CD14-positive monocyte (primary cell): ENCODE measurements at regions not wholly inside any gene's neighbourhood (a gene's known extent, or its start where the extent isn't known, plus 50 kb on each side); places are given as distances from the start of the nearest gene placed in this dataset.

Source experiments
- DNase-seq, 3 donors: peaks; one replicate each; pipeline ENCODE4 v3.0.0-alpha.2; 2011 to 2022
- H2AFZ ChIP-seq: 2 replicates; pipeline ENCODE4 v1.6.0; 2012; ENCODE audit warnings: mild to moderate bottlenecking, low read depth, low read length, inconsistent platforms; ENCODE audit not compliant: insufficient read depth, poor library complexity, severe bottlenecking
- H3K27ac ChIP-seq, 2 donors: 1 replicate in 1 of 2; 2 replicates in 1 of 2; pipeline ENCODE4 v1.5.1; 2012 to 2013; ENCODE audit warnings: low read length in 2 of 2, control low read depth in 1 of 2, inconsistent platforms in 1 of 2, low read depth in 1 of 2, mild to moderate bottlenecking in 1 of 2
- H3K27me3 ChIP-seq, 2 donors: one replicate each; pipeline versions ENCODE4 v1.6.0 to v1.6.1; 2011 to 2013; ENCODE audit warnings: low read length in 2 of 2; ENCODE audit not compliant: control insufficient read depth in 2 of 2, insufficient read depth in 2 of 2
- H3K36me3 ChIP-seq, 2 donors: replicated peaks in 1 of 2; 1 replicate in 1 of 2; 2 replicates in 1 of 2; pipeline versions ENCODE4 v1.5.1 to v1.6.1; 2012 to 2013; ENCODE audit warnings: low read length in 2 of 2, control low read depth in 1 of 2, inconsistent platforms in 1 of 2, mild to moderate bottlenecking in 1 of 2; ENCODE audit not compliant: insufficient read depth in 2 of 2, control insufficient read depth in 1 of 2
- H3K4me1 ChIP-seq, 2 donors: 1 replicate in 1 of 2; 2 replicates in 1 of 2; pipeline versions ENCODE4 v1.5.1 to v1.6.1; 2012 to 2013; ENCODE audit warnings: low read length in 2 of 2, control low read depth in 1 of 2, inconsistent platforms in 1 of 2, mild to moderate bottlenecking in 1 of 2, moderate library complexity in 1 of 2; ENCODE audit not compliant: insufficient read depth in 2 of 2, control insufficient read depth in 1 of 2
- H3K4me2 ChIP-seq: replicated peaks from 2 replicates; pipeline ENCODE3; 2012; ENCODE audit warnings: low read length, moderate library complexity, mild to moderate bottlenecking; ENCODE audit not compliant: poor library complexity, severe bottlenecking; ENCODE audit errors: extremely low read depth
- H3K4me3 ChIP-seq, 3 experiments: fragments of 200-600 bp in 1 of 3; sonication (generic) in 1 of 3; replicated peaks in 1 of 3; 1 replicate in 2 of 3; 2 replicates in 1 of 3; pipeline ENCODE4 v1.5.1; 2011 to 2013; ENCODE audit warnings: low read length in 3 of 3, mild to moderate bottlenecking in 3 of 3, control low read depth in 2 of 3, low read depth in 2 of 3, inconsistent platforms in 1 of 3, moderate library complexity in 1 of 3
- H3K79me2 ChIP-seq: 2 replicates; pipeline ENCODE4 v1.6.0; 2012; ENCODE audit warnings: mild to moderate bottlenecking, control low read depth, inconsistent platforms, low read length, moderate library complexity; ENCODE audit not compliant: insufficient read depth
- H3K9ac ChIP-seq: 2 replicates; pipeline ENCODE4 v1.6.0; 2017; ENCODE audit warnings: low read length, mild to moderate bottlenecking; ENCODE audit not compliant: insufficient read depth, poor library complexity, severe bottlenecking
- H3K9me3 ChIP-seq, 2 donors: replicated peaks in 1 of 2; 1 replicate in 1 of 2; 2 replicates in 1 of 2; pipeline versions ENCODE4 v1.5.1 to v1.6.1; 2012 to 2013; ENCODE audit warnings: low read length in 2 of 2, control low read depth in 1 of 2; ENCODE audit not compliant: control insufficient read depth in 1 of 2, insufficient read depth in 1 of 2
- H4K20me1 ChIP-seq: 2 replicates; pipeline ENCODE4 v1.6.0; 2012; ENCODE audit warnings: mild to moderate bottlenecking, low read length, control low read depth, moderate library complexity; ENCODE audit not compliant: insufficient read depth
- H3K27ac Mint-ChIP-seq, 7 donors: one replicate each; pipeline ENCODE4 v1.8.0; 2020; ENCODE audit warnings: mild to moderate bottlenecking in 7 of 7, mixed read lengths in 7 of 7, moderate library complexity in 6 of 7, inconsistent platforms in 2 of 7
- H3K27me3 Mint-ChIP-seq, 3 donors: one replicate each; pipeline ENCODE4 v1.8.0; 2021 to 2022; ENCODE audit warnings: low read depth in 3 of 3, mild to moderate bottlenecking in 3 of 3, mixed read lengths in 3 of 3, moderate library complexity in 3 of 3, inconsistent platforms in 1 of 3
- H3K36me3 Mint-ChIP-seq, 2 donors: one replicate each; pipeline ENCODE4 v1.8.0; 2020; ENCODE audit warnings: mixed read lengths in 2 of 2, inconsistent platforms in 1 of 2, mild to moderate bottlenecking in 1 of 2
- H3K4me1 Mint-ChIP-seq: one replicate; pipeline ENCODE4 v1.8.0; 2020; ENCODE audit warnings: mild to moderate bottlenecking, mixed read lengths
- H3K4me3 Mint-ChIP-seq, 2 donors: one replicate each; pipeline ENCODE4 v1.8.0; 2020; ENCODE audit warnings: mild to moderate bottlenecking in 2 of 2, mixed read lengths in 2 of 2, moderate library complexity in 1 of 2
- H3K9me3 Mint-ChIP-seq, 7 donors: one replicate each; pipeline ENCODE4 v1.8.0; 2020 to 2022; ENCODE audit warnings: mixed read lengths in 7 of 7, mild to moderate bottlenecking in 6 of 7, moderate library complexity in 6 of 7, inconsistent platforms in 2 of 7
- CTCF ChIP-seq: fragments of 200-600 bp; IDR thresholded peaks from one replicate; pipeline ENCODE4 v1.8.0; 2022; ENCODE audit warnings: antibody characterized with exemption, mild to moderate bottlenecking
- WGBS: methylation state at CpG from one replicate; pipeline ENCODE4 v1.1.5; 2013; ENCODE audit warnings: missing lambda C conversion rate; ENCODE audit not compliant: insufficient coverage; 5-methylcytosine and 5-hydroxymethylcytosine counted together
- intact Hi-C, 2 donors: fragments of 100-400 bp; cut with micrococcal nuclease; formaldehyde crosslinking; loops; one replicate each; pipeline versions ENCODE4 v1.15.0 to v1.15.1; 2023

GRCh38 chr2:60629801-60630385 is 76.4 kb upstream of the BCL11A start:
- H3K4me3 ChIP-seq = no peak overlapping the region
- no peak overlapping the region for H3K4me3 Mint-ChIP-seq
- no CpG with 5 or more reads among the region's 4 CpGs for WGBS
- H3K36me3 ChIP-seq = no peaks in the 10 kb centered on the region
- TF ChIP-seq CTCF = no peak
- H3K4me1 Mint-ChIP-seq = peaks cover 12% of the 10 kb centered on the region
- H3K36me3 Mint-ChIP-seq = no peaks in the 10 kb centered on the region
- peaks cover 0 to 5% of the 10 kb centered on the region in 2 donors for H3K4me1 ChIP-seq
- intact Hi-C loops = no loop called here
- H3K27me3 Mint-ChIP-seq = peaks cover 0 to 7% (median 0%) of the 10 kb centered on the region in 3 donors
- H3K9ac ChIP-seq = no peak overlapping the region
- H3K79me2 ChIP-seq = no peaks in the 10 kb centered on the region
- H3K4me2 ChIP-seq = no peak overlapping the region
- no peak overlapping the region for H3K27ac Mint-ChIP-seq
- no peaks in the 10 kb centered on the region for H3K9me3 ChIP-seq
- peaks cover 0 to 5% (median 3%) of the 10 kb centered on the region in 7 donors for H3K9me3 Mint-ChIP-seq
- H3K27ac ChIP-seq = no peak overlapping the region
- no peaks in the 10 kb centered on the region for H3K27me3 ChIP-seq
- DNase-seq = no peak
- H2AFZ ChIP-seq = peak overlapping the region; percentile 6
- H4K20me1 ChIP-seq = no peaks in the 10 kb centered on the region

- WGBS = 100% methylated on average over 4 of the region's 5 CpGs
- intact Hi-C loops = no loop called here
These were observed 80.2 kb upstream of the BCL11A start for GRCh38 chr2:60633615-60634014.

More at GRCh38 chr2:60633615-60634014, 80.2 kb upstream of the BCL11A start:
- Mint-ChIP-seq H3K4me3 (no peak overlapping the region), H3K36me3 (no peaks in the 10 kb centered on the region), H3K27me3 (peaks cover 0 to 7% (median 1%) of the 10 kb centered on the region in 3 donors), H3K27ac (no peak overlapping the region), H3K4me1 (peaks cover 12% of the 10 kb centered on the region), H3K9me3 (peaks cover 0 to 3% (median 0%) of the 10 kb centered on the region in 7 donors)
- Histone ChIP-seq H3K4me3 (no peak overlapping the region), H2AFZ (no peak overlapping the region), H3K9me3 (no peaks in the 10 kb centered on the region), H4K20me1 (no peaks in the 10 kb centered on the region), H3K27me3 (no peaks in the 10 kb centered on the region), H3K27ac (no peak overlapping the region), H3K9ac (no peak overlapping the region), H3K4me1 (peaks cover 0 to 5% of the 10 kb centered on the region in 2 donors), H3K4me2 (no peak overlapping the region), H3K79me2 (no peaks in the 10 kb centered on the region), H3K36me3 (no peaks in the 10 kb centered on the region)
- TF ChIP-seq CTCF = no peak
- no peak for DNase-seq
